ENCODE measurements at regions not wholly inside any gene's neighbourhood (a gene's known extent, or its start where the extent isn't known, plus 50 kb on each side); places are given as distances from the start of the nearest gene placed in this dataset.

GRCh38 chr10:29372920-29373319, 84.0 kb downstream of the LYZL1 start:
- Mint-ChIP-seq H3K9me3 (no peaks in the 10 kb centered on the region), H3K27ac (no peak overlapping the region), H3K36me3 (no peaks in the 10 kb centered on the region), H3K4me3 (no peak overlapping the region), H3K27me3 (ENCODE audit: low read depth in 2 of 2) (peaks cover 6 to 37% of the 10 kb centered on the region in 2 donors), H3K4me1 (no peaks in the 10 kb centered on the region)
- Histone ChIP-seq H3K4me1 (ENCODE audit: control insufficient read depth, insufficient read depth, low read length) (no peaks in the 10 kb centered on the region), H3K27ac (ENCODE audit: low read length) (no peak overlapping the region), H3K9me3 (ENCODE audit: control insufficient read depth, insufficient read depth, low read length) (no peaks in the 10 kb centered on the region), H3K27me3 (ENCODE audit: control insufficient read depth, insufficient read depth, low read length) (no peaks in the 10 kb centered on the region), H3K4me3 (ENCODE audit: low read length) (no peak overlapping the region), H3K36me3 (ENCODE audit: control insufficient read depth, insufficient read depth, low read length) (no peaks in the 10 kb centered on the region)
- intact Hi-C loops (cut with micrococcal nuclease) = no loop called here
- ATAC-seq = no peak
- DNase-seq = no peak
- 84% methylated on average over 5 of the region's 5 CpGs for WGBS (ENCODE audit: insufficient coverage)
- TF ChIP-seq CTCF (IDR thresholded peaks at IDR 0.05) = no peak

GRCh38 chr10:29374162-29374561, 85.3 kb downstream of the LYZL1 start:
- intact Hi-C loops (cut with micrococcal nuclease) = no loop called here
- H3K9me3 Mint-ChIP-seq = no peaks in the 10 kb centered on the region
- H3K4me1 Mint-ChIP-seq = no peaks in the 10 kb centered on the region

GRCh38 chr10:29375888-29376287, 87.0 kb downstream of the LYZL1 start:
- 86% methylated on average over 4 of the region's 4 CpGs for WGBS (ENCODE audit: insufficient coverage)

More at GRCh38 chr10:29374162-29374561, 85.3 kb downstream of the LYZL1 start:
- Histone ChIP-seq H3K27ac (ENCODE audit: low read length) (no peak overlapping the region), H3K9me3 (ENCODE audit: control insufficient read depth, insufficient read depth, low read length) (no peaks in the 10 kb centered on the region), H3K27me3 (ENCODE audit: control insufficient read depth, insufficient read depth, low read length) (no peaks in the 10 kb centered on the region), H3K4me1 (ENCODE audit: control insufficient read depth, insufficient read depth, low read length) (no peaks in the 10 kb centered on the region), H3K4me3 (ENCODE audit: low read length) (no peak overlapping the region), H3K36me3 (ENCODE audit: control insufficient read depth, insufficient read depth, low read length) (no peaks in the 10 kb centered on the region)
- peaks cover 9 to 30% of the 10 kb centered on the region in 2 donors for H3K27me3 Mint-ChIP-seq (ENCODE audit: low read depth in 2 of 2)
- ATAC-seq = no peak
- no peak overlapping the region for H3K4me3 Mint-ChIP-seq
- H3K27ac Mint-ChIP-seq = no peak overlapping the region
- no peak for TF ChIP-seq CTCF (IDR thresholded peaks at IDR 0.05)
- WGBS (ENCODE audit: insufficient coverage) = 98% methylated on average over 5 of the region's 7 CpGs
- H3K36me3 Mint-ChIP-seq = no peaks in the 10 kb centered on the region
- DNase-seq = no peak

More at GRCh38 chr10:29375888-29376287, 87.0 kb downstream of the LYZL1 start:
- Mint-ChIP-seq H3K36me3 (no peaks in the 10 kb centered on the region), H3K4me3 (no peak overlapping the region), H3K27me3 (ENCODE audit: low read depth in 2 of 2) (peaks cover 9 to 13% of the 10 kb centered on the region in 2 donors), H3K4me1 (no peaks in the 10 kb centered on the region), H3K27ac (no peak overlapping the region), H3K9me3 (no peaks in the 10 kb centered on the region)
- H3K27me3 ChIP-seq (ENCODE audit: control insufficient read depth, insufficient read depth, low read length) = no peaks in the 10 kb centered on the region
- H3K27ac ChIP-seq (ENCODE audit: low read length) = no peak overlapping the region
- no peaks in the 10 kb centered on the region for H3K36me3 ChIP-seq (ENCODE audit: control insufficient read depth, insufficient read depth, low read length)
- H3K4me3 ChIP-seq (ENCODE audit: low read length) = no peak overlapping the region
- intact Hi-C loops (cut with micrococcal nuclease) = no loop called here
- no peaks in the 10 kb centered on the region for H3K4me1 ChIP-seq (ENCODE audit: control insufficient read depth, insufficient read depth, low read length)
- no peak for DNase-seq
- ATAC-seq = no peak
- H3K9me3 ChIP-seq (ENCODE audit: control insufficient read depth, insufficient read depth, low read length) = no peaks in the 10 kb centered on the region
- no peak for TF ChIP-seq CTCF (IDR thresholded peaks at IDR 0.05)
